ENCODE measurements at regions not wholly inside any gene's neighbourhood (a gene's known extent, or its start where the extent isn't known, plus 50 kb on each side); places are given as distances from the start of the nearest gene placed in this dataset.
"Not testable (repeated sequence)": the region's sequence is repeated elsewhere in the genome, so short reads cannot be mapped to it uniquely, and the experiment has no call there.

DNA sequence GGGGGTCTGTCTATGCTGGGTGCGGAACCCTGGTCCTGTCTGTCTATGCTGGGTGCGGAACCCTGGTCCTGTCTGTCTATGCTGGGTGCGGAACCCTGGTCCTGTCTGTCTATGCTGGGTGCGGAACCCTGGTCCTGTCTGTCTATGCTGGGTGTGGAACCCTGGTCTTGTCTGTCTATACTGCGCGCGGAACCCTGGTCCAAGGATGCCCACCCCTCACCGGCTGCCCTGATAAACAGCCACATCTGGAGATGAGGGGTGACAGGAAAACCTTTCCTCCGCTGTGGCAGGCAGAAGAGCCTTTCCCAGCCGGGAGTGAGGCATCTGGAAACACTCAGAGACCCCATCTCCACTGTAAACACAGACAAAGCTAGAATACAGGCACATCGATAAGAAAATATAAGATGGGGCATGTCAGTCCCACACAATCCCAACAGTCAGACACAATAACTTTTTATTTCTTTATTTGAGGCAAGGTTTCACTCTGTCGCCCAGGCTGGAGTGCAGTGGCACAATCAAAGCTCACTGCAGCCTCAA, 359.5 kb downstream of the C16orf95 start:
- DNase-seq (ENCODE audit: low read depth in 2 of 2) = not testable (repeated sequence)

DNA sequence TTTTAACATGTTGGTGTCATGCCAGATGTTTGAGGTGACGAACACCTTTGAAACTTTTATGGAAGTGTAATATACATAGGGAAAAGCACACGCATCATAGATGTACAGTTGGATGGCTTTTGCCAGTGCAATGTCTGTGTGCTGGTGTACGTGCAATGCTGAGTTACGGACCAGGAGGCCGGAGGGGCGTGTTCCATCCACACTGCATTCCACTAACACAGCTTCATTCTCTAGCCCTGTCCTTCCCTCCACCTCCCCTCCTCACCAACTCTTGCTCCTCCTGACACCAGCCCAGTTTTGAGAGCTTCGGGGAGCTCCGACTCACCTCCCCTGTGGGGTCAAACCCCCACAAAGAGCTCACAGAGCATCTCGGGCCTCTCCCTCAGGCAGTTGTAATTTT, 358.8 kb downstream of the C16orf95 start:
- DNase-seq (ENCODE audit: low read depth in 2 of 2) = no peak

GRCh38 chr16:86959091-86959651, 358.0 kb downstream of the C16orf95 start:
- no peak for DNase-seq (ENCODE audit: low read depth in 2 of 2)

GRCh38 chr16:86959729-86960128, 357.5 kb downstream of the C16orf95 start:
- DNase-seq (ENCODE audit: low read depth in 2 of 2) = no peak

GRCh38 chr16:86960266-86960665, 356.9 kb downstream of the C16orf95 start:
- no peak for DNase-seq (ENCODE audit: low read depth in 2 of 2)

- no peak for DNase-seq (ENCODE audit: low read depth in 2 of 2)
These were observed 356.0 kb downstream of the C16orf95 start for GRCh38 chr16:86961171-86961601.

- no peak for DNase-seq (ENCODE audit: low read depth in 2 of 2)
These were observed 354.9 kb downstream of the C16orf95 start for GRCh38 chr16:86962259-86962658.

DNA sequence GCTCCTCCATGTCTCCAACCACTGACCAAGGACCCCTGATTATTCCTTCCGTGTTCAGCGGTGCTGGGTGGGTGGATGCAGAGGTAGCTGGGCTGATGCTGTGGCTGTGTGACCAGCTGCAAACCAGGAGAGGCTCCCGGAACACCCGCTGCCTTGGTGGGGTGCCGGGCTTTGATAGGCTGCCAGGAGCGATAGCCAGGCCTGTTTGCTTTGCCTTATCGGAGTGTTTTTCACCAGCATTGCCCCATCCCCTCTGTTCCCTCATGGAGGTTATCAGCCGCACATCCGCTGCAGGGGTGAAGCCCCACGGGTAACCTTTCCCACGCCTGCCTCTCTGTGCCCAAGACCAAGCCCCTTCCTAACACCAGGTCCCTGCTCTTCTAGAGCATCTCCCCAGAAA, 354.3 kb downstream of the C16orf95 start:
- DNase-seq (ENCODE audit: low read depth in 2 of 2) = no peak

GRCh38 chr16:86963600-86964575, 353.3 kb downstream of the C16orf95 start:
- DNase-seq (ENCODE audit: low read depth in 2 of 2) = no peak

DNA sequence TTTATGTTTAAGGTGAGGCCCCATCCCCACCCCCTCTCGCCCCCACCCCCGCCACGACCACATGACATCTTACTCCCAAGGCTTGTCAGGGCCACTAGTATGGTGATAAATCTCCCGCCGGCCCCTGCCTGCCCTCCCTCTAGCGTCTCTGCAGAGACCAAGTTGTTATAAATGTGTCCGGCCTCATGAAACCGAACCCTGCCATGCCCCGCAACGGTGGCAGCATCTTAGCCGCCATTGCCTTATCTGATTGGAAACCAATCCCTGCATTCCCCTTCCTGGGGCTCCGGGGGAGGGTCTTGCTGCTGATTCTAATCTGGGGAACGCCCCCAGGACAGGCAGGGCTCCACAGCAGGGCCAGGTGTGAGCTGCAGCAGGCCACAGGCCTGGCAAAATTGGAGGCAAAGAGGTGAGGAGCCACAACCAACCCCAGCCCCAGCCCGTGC, 352.4 kb downstream of the C16orf95 start:
- DNase-seq (ENCODE audit: low read depth in 2 of 2) = no peak

DNA sequence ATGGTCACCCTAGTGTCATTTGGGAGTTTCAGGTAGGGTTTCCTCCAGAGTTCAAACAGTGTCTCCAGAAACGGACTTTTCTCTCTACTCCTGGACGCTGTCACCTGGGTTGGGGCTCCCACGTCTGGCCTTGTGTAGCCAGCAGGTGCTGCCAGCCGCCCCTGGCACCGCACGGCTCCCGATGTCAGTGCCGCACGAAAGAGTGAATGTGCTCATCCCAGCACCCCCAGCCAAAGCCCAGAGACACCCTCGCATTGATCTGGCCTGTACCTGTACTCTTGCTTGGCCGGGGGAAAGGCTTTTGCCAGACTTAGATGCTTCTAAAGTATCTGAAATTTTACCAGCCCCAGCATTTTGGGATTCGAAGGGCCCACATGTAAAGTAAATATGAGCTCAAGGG, 351.9 kb downstream of the C16orf95 start:
- DNase-seq (ENCODE audit: low read depth in 2 of 2) = no peak

DNA sequence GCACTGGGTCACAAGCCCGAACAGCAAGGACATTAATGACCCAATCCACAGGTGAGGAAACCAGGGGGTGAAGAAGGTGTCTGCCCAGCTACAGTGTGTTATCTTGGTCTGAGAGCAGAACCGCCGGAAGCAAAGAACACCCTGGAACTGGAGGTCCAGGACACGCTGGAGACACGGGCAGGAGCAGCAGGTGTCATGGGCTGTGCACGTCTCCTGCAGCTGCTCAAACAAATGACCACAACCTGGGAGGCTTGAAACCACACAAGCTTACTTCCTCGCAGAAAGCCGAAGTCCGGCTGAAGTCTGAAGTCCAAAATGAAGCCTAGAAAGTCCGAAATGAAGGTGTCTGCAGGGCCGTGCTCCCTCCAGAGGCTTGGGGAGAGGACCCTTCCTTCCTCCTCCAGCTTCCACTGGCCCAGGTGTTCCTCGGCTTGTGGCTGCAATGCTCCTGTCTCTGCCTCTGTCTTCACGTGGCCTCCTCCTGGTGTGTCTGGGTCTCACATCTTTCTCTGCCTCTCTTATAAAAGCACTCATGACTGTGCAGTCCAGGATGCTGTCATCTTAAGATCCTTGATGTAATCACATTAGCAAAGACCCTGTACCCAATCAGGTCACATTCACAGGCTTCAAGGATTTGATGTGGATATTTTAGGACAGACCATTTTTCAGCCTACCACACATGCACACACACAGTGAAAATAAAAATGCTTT, 351.2 kb downstream of the C16orf95 start:
- no peak for DNase-seq (ENCODE audit: low read depth in 2 of 2)

DNA sequence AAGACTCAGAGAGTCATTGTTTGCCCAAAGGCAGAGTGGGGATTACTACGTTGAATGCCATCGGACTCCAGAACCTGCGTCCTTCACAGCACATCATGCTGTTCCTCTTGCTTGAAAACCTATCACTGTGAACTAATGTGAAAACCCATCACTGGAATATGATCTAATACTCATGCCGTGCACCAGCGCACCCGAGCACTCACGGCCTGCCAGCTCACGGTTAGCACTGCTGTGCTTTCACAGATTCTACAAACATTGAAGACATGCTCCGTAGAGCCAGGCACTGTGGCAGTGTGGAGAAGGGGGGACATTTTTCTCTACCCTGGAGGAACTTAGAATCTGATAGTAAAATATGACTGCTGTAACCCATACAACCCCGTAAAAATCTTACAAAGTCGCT, 350.4 kb downstream of the C16orf95 start:
- DNase-seq (ENCODE audit: low read depth in 2 of 2) = no peak

- no peak for DNase-seq (ENCODE audit: low read depth in 2 of 2)
These were observed 348.3 kb downstream of the C16orf95 start for GRCh38 chr16:86968866-86969265.

DNA sequence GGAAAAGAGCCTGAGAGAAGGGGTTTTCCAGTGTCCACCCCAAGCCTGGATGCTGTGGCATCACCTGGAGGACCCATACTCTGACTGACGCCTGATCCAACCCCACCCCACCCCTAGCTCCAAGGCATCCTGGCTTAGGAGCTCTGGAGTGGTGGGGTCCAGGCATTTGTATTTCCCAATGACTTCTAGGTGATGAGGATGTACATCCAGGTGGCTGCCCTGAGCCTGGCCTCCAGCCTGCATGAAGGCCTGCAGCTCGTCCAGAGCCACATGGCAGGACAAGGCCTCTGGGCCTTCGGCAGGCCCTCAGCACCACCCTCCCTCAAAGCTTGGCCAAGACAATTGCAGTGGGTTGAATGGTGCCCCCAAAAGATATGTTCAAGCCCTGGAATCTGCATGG, 347.5 kb downstream of the C16orf95 start:
- DNase-seq (ENCODE audit: low read depth in 2 of 2) = no peak

- DNase-seq (ENCODE audit: low read depth in 2 of 2) = no peak
These were observed 346.9 kb downstream of the C16orf95 start for GRCh38 chr16:86970279-86970678.

- no peak for DNase-seq (ENCODE audit: low read depth in 2 of 2)
These were observed 346.5 kb downstream of the C16orf95 start for GRCh38 chr16:86970726-86971125.

- no peak for DNase-seq (ENCODE audit: low read depth in 2 of 2)
These were observed 345.9 kb downstream of the C16orf95 start for GRCh38 chr16:86971251-86971650.

- DNase-seq (ENCODE audit: low read depth in 2 of 2) = no peak
These were observed 343.1 kb downstream of the C16orf95 start for GRCh38 chr16:86974120-86974519.

- DNase-seq (ENCODE audit: low read depth in 2 of 2) = no peak
These were observed 341.7 kb downstream of the C16orf95 start for GRCh38 chr16:86975445-86975844.

DNA sequence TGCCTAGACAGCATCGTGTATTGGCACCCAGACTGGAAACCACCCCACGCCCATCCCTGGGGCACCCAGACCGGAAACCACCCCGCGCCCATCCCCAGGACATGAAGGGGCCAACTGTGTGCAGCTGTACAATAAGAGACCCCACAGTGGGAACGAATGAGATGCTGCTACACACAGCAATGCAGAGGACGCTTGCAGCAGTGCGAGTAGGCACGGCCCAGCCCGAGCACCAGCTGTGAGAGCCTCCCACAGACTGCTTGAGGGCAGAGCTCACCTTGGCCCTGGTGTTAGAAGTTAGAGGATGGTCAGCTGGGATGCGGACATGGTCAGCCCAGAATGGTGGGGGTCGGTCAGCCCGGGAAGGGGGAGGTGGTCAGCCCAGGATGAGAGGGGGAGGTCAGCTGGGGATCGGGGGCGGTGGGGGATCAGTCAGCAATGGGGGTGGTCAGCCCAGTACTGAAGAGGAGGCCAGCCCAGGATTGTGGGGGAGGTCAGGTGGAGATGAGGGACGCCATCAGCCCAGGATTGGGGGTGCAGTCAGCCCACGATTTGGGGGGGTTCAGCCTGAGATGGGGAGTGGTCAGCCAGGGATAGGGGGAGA, 340.0 kb downstream of the C16orf95 start:
- no peak for DNase-seq (ENCODE audit: low read depth in 2 of 2)

Measured in stimulated activated CD4-positive, alpha-beta T cell treated with anti-CD3 and anti-CD28 coated beads, Interleukin-12 subunit alpha, Interleukin-12 subunit beta, amount 100 ng/mL, for 24 hours (primary cell).